ENCODE measurements at regions not wholly inside any gene's neighbourhood (a gene's known extent, or its start where the extent isn't known, plus 50 kb on each side); places are given as distances from the start of the nearest gene placed in this dataset.

- TF ChIP-seq CTCF (IDR thresholded peaks at IDR 0.05; ENCODE audit: low read depth, low read length): no peak
- no peak overlapping the region for H3K4me3 ChIP-seq (ENCODE audit: low read depth, low read length)
Measured at GRCh38 chr3:153069598-153070510, 92.2 kb upstream of the RAP2B start.

- H3K4me3 ChIP-seq (ENCODE audit: low read depth, low read length): no peak overlapping the region
- no peak for TF ChIP-seq CTCF (IDR thresholded peaks at IDR 0.05; ENCODE audit: low read depth, low read length)
Measured at GRCh38 chr3:153070511-153070868, 91.5 kb upstream of the RAP2B start.

- H3K4me3 ChIP-seq (ENCODE audit: low read depth, low read length): no peak overlapping the region
- no peak for TF ChIP-seq CTCF (IDR thresholded peaks at IDR 0.05; ENCODE audit: low read depth, low read length)
Measured at GRCh38 chr3:153072382-153072781, 89.6 kb upstream of the RAP2B start.

- no peak for TF ChIP-seq CTCF (IDR thresholded peaks at IDR 0.05; ENCODE audit: low read depth, low read length)
Measured at GRCh38 chr3:153072856-153073255, 89.2 kb upstream of the RAP2B start.

GRCh38 chr3:153073636-153074035 is 88.4 kb upstream of the RAP2B start:
- no peak overlapping the region for H3K4me3 ChIP-seq (ENCODE audit: low read depth, low read length)
- TF ChIP-seq CTCF (IDR thresholded peaks at IDR 0.05; ENCODE audit: low read depth, low read length): no peak

More at GRCh38 chr3:153072856-153073255, 89.2 kb upstream of the RAP2B start:
- H3K4me3 ChIP-seq (ENCODE audit: low read depth, low read length): no peak overlapping the region

GRCh38 chr3:153078826-153079225 is 83.2 kb upstream of the RAP2B start:
- TF ChIP-seq CTCF (IDR thresholded peaks at IDR 0.05; ENCODE audit: low read depth, low read length): no peak
- no peak overlapping the region for H3K4me3 ChIP-seq (ENCODE audit: low read depth, low read length)

- H3K4me3 ChIP-seq (ENCODE audit: low read depth, low read length): no peak overlapping the region
- TF ChIP-seq CTCF (IDR thresholded peaks at IDR 0.05; ENCODE audit: low read depth, low read length): no peak
Measured at GRCh38 chr3:153079386-153079785, 82.6 kb upstream of the RAP2B start.

Data from WI38 (cell line).